IMR-90 (cell line): ENCODE measurements at regions not wholly inside any gene's neighbourhood (a gene's known extent, or its start where the extent isn't known, plus 50 kb on each side); places are given as distances from the start of the nearest gene placed in this dataset.

ENCODE experiments used
- ATAC-seq: fragments of 200-7000 bp; cut with Tn5 transposase; 2 replicates; pipeline ENCODE4 v1.9.1; 2020; ENCODE audit warnings: low read depth, mild to moderate bottlenecking, moderate library complexity
- BruUV-seq: library from RNA; stranded (reverse); fragments of 400-500 nt; replicated peaks from 2 replicates; lab custom pipeline; 2021; lab: Mats Ljungman, UMichigan
- CTCF ChIA-PET: fragments of 300-600 bp; formaldehyde crosslinking; extraction: SDS; loops from one replicate; lab custom pipeline; 2021; ENCODE audit warnings: antibody characterized with exemption; lab: Yijun Ruan, JAX
- POLR2A ChIA-PET: fragments of 300-600 bp; sonication (Branson Sonifier 250); formaldehyde crosslinking; loops from one replicate; lab custom pipeline; 2022; ENCODE audit warnings: antibody characterized with exemption; ENCODE audit not compliant: unreplicated experiment; lab: Charles Lee
- DNase-seq: peaks from one replicate; pipeline ENCODE4 v3.0.0; 2013
- H2AFZ ChIP-seq: replicated peaks from 2 replicates; pipeline ENCODE3; 2013; ENCODE audit warnings: low read length, mild to moderate bottlenecking; ENCODE audit not compliant: poor library complexity
- H2AK5ac ChIP-seq: 2 replicates; pipeline ENCODE4 v1.6.1; 2013; ENCODE audit warnings: low read depth, low read length, inconsistent platforms
- H2AK9ac ChIP-seq: replicated peaks from 2 replicates; pipeline ENCODE3; 2013; ENCODE audit warnings: mild to moderate bottlenecking, low read depth, low read length, moderate library complexity; ENCODE audit not compliant: poor library complexity
- H2BK120ac ChIP-seq: 2 replicates; pipeline ENCODE4 v1.6.1; 2013; ENCODE audit warnings: low read depth, low read length, inconsistent platforms
- H2BK15ac ChIP-seq: 3 replicates; pipeline ENCODE4 v1.6.1; 2013; ENCODE audit warnings: low read depth, low read length, inconsistent platforms
- H2BK20ac ChIP-seq: 2 replicates; pipeline ENCODE4 v1.6.1; 2013; ENCODE audit warnings: low read depth, mild to moderate bottlenecking, inconsistent platforms, low read length, moderate library complexity
- H2BK5ac ChIP-seq: 2 replicates; pipeline ENCODE4 v1.6.1; 2013; ENCODE audit warnings: mild to moderate bottlenecking, low read depth, low read length, inconsistent platforms; ENCODE audit not compliant: poor library complexity, severe bottlenecking
- H3K14ac ChIP-seq: replicated peaks from 2 replicates; pipeline ENCODE4 v1.6.1; 2013; ENCODE audit warnings: low read depth, low read length, inconsistent platforms
- H3K18ac ChIP-seq: 2 replicates; pipeline ENCODE4 v1.6.1; 2013; ENCODE audit warnings: low read depth, low read length, control low read depth
- H3K23ac ChIP-seq: 2 replicates; pipeline ENCODE4 v1.6.1; 2013; ENCODE audit warnings: low read depth, low read length, inconsistent platforms
- H3K27ac ChIP-seq: 2 replicates; pipeline ENCODE4 v1.5.1; 2013; ENCODE audit warnings: mild to moderate bottlenecking, control low read depth, low read length; ENCODE audit not compliant: insufficient read depth
- H3K27me3 ChIP-seq: 2 replicates; pipeline ENCODE4 v1.6.1; 2013; ENCODE audit warnings: low read length; ENCODE audit not compliant: control insufficient read depth, insufficient read depth
- H3K36me3 ChIP-seq: 2 replicates; pipeline ENCODE4 v1.6.1; 2013; ENCODE audit warnings: low read length, mixed read lengths; ENCODE audit not compliant: control insufficient read depth, insufficient read depth
- H3K4ac ChIP-seq: 2 replicates; pipeline ENCODE4 v1.6.1; 2013; ENCODE audit warnings: low read depth, low read length, inconsistent platforms
- H3K4me1 ChIP-seq: 2 replicates; pipeline ENCODE4 v1.6.1; 2013; ENCODE audit warnings: low read length, mixed read lengths; ENCODE audit not compliant: control insufficient read depth, insufficient read depth
- H3K4me2 ChIP-seq: 2 replicates; pipeline ENCODE4 v1.6.1; 2013; ENCODE audit warnings: low read depth, mild to moderate bottlenecking, control low read depth, low read length, moderate library complexity
- H3K4me3 ChIP-seq: 2 replicates; pipeline ENCODE4 v1.5.1; 2013; ENCODE audit warnings: low read depth, mild to moderate bottlenecking, control low read depth, low read length, moderate library complexity; ENCODE audit not compliant: insufficient read depth
- H3K56ac ChIP-seq: 2 replicates; pipeline ENCODE4 v1.6.1; 2013; ENCODE audit warnings: low read length, inconsistent platforms; ENCODE audit not compliant: insufficient read depth; ENCODE audit errors: extremely low read depth
- H3K79me1 ChIP-seq, 2 experiments: 2 replicates each; pipeline ENCODE4 v1.6.1; 2013; ENCODE audit warnings: low read length in 2 of 2, inconsistent platforms in 1 of 2, low read depth in 1 of 2
- H3K9ac ChIP-seq: 2 replicates; pipeline ENCODE4 v1.6.1; 2013; ENCODE audit warnings: low read depth, low read length, control low read depth
- H3K9me1 ChIP-seq: 2 replicates; pipeline ENCODE4 v1.6.1; 2013; ENCODE audit warnings: low read length, inconsistent platforms; ENCODE audit not compliant: insufficient read depth
- H3K9me3 ChIP-seq: 2 replicates; pipeline ENCODE4 v1.6.1; 2013; ENCODE audit warnings: low read length; ENCODE audit not compliant: control insufficient read depth, insufficient read depth
- H4K20me1 ChIP-seq: 2 replicates; pipeline ENCODE4 v1.6.1; 2013; ENCODE audit warnings: low read length, inconsistent platforms; ENCODE audit not compliant: insufficient read depth
- H4K5ac ChIP-seq: 2 replicates; pipeline ENCODE4 v1.6.1; 2013; ENCODE audit warnings: mild to moderate bottlenecking, low read depth, low read length, control low read depth
- H4K8ac ChIP-seq, 2 experiments: 2 replicates each; pipeline ENCODE4 v1.6.1; 2013; ENCODE audit warnings: low read depth in 2 of 2, low read length in 2 of 2, control low read depth in 1 of 2, inconsistent platforms in 1 of 2
- H4K91ac ChIP-seq: 2 replicates; pipeline ENCODE4 v1.6.1; 2013; ENCODE audit warnings: low read depth, low read length, inconsistent platforms; ENCODE audit not compliant: insufficient read depth
- BHLHE40 ChIP-seq: fragments of 150-350 bp; IDR thresholded peaks from 2 replicates; pipeline ENCODE4 v1.6.1; 2016; ENCODE audit warnings: mild to moderate bottlenecking, low read depth, low read length
- CEBPB ChIP-seq: IDR thresholded peaks from 2 replicates; pipeline ENCODE4 v1.6.1; 2012; ENCODE audit warnings: low read depth, low read length, improper control_type of control experiment
- CHD1 ChIP-seq: IDR thresholded peaks from 2 replicates; pipeline ENCODE4 v1.6.1; 2012; ENCODE audit warnings: low read depth, low read length, improper control_type of control experiment
- ELK1 ChIP-seq: fragments of 150-350 bp; IDR thresholded peaks from 2 replicates; pipeline ENCODE4 v1.6.1; 2016; ENCODE audit warnings: low read depth, mild to moderate bottlenecking, low read length, moderate library complexity, borderline replicate concordance
- FOS ChIP-seq: fragments of 150-350 bp; IDR thresholded peaks from 2 replicates; pipeline ENCODE4 v1.6.1; 2016; ENCODE audit warnings: low read depth, low read length
- MAFK ChIP-seq: IDR thresholded peaks from 2 replicates; pipeline ENCODE4 v1.6.1; 2012; ENCODE audit warnings: low read depth, low read length, improper control_type of control experiment
- MAZ ChIP-seq: IDR thresholded peaks from 2 replicates; pipeline ENCODE4 v1.6.1; 2012; ENCODE audit warnings: low read depth, mild to moderate bottlenecking, low read length, improper control_type of control experiment, moderate library complexity, borderline replicate concordance
- MXI1 ChIP-seq: IDR thresholded peaks from 2 replicates; pipeline ENCODE4 v1.6.1; 2012; ENCODE audit warnings: low read depth, mild to moderate bottlenecking, low read length, moderate library complexity, borderline replicate concordance
- NFE2L2 ChIP-seq: fragments of 150-350 bp; IDR thresholded peaks from 2 replicates; pipeline ENCODE4 v1.6.1; 2016; ENCODE audit warnings: low read depth, mild to moderate bottlenecking, low read length
- POLR2A ChIP-seq: IDR thresholded peaks from 2 replicates; pipeline ENCODE4 v1.6.1; 2012; ENCODE audit warnings: mild to moderate bottlenecking, low read depth, low read length
- RAD21 ChIP-seq: IDR thresholded peaks from 2 replicates; pipeline ENCODE4 v1.6.1; 2012; ENCODE audit warnings: low read length, improper control_type of control experiment
- RCOR1 ChIP-seq: IDR thresholded peaks from 2 replicates; pipeline ENCODE4 v1.6.1; 2012; ENCODE audit warnings: mild to moderate bottlenecking, low read length, improper control_type of control experiment; ENCODE audit not compliant: insufficient replicate concordance
- RFX5 ChIP-seq: IDR thresholded peaks from 2 replicates; pipeline ENCODE4 v1.8.0; 2012; ENCODE audit warnings: low read depth, mild to moderate bottlenecking, low read length, moderate library complexity
- SMC3 ChIP-seq: fragments of 150-350 bp; IDR thresholded peaks from 2 replicates; pipeline ENCODE4 v1.6.1; 2016; ENCODE audit warnings: low read depth, mild to moderate bottlenecking, antibody characterized with exemption, low read length, moderate library complexity
- WGBS, 2 experiments: methylation state at CpG; one replicate each; pipeline versions ENCODE4 v1.1.5 to v1.1.7; 2013; ENCODE audit warnings: missing lambda C conversion rate in 2 of 2; ENCODE audit not compliant: insufficient read length in 1 of 2; ENCODE audit errors: extremely low coverage in 2 of 2; 5-methylcytosine and 5-hydroxymethylcytosine counted together
- dilution Hi-C: fragments of 300-500 bp; cut with HindIII; formaldehyde crosslinking; loops from one replicate; pipeline ENCODE4 v1.14.3; 2018; ENCODE audit warnings: low sequenced_read_pairs; ENCODE audit not compliant: unreplicated experiment
- in situ Hi-C: fragments of 300-500 bp; cut with MboI; formaldehyde crosslinking; loops from 3 replicates; pipeline ENCODE4 v1.14.3; 2019; ENCODE audit warnings: low sequenced_read_pairs, inconsistent platforms, mixed read lengths
- intact Hi-C: fragments of 100-400 bp; cut with micrococcal nuclease; formaldehyde crosslinking; loops from 2 replicates; pipeline ENCODE4 v1.10.0; 2022
- TF ChIP-seq, protein P1 (sequence below): conservative IDR thresholded peaks from 2 replicates; pipeline ENCODE4 v1.5.1; 2012; ENCODE audit warnings: mild to moderate bottlenecking, low read depth, low read length, improper control_type of control experiment
- TF ChIP-seq, protein P2 (sequence below): fragments of 150-350 bp; IDR thresholded peaks from 2 replicates; pipeline ENCODE4 v1.6.1; 2017; ENCODE audit warnings: mild to moderate bottlenecking, antibody characterized with exemption, low read length, low read depth

GRCh38 chr2:242046206-242046826, 176.8 kb downstream of the RTP5 start:
- Histone ChIP-seq H2AK5ac (no peak overlapping the region), H3K79me1 (no peaks in the 10 kb centered on the region), H2BK120ac (no peak overlapping the region), H2BK15ac (no peak overlapping the region), H3K27ac (no peak overlapping the region), H3K4me2 (peak overlapping the region; percentile 79), H3K9me1 (no peaks in the 10 kb centered on the region), H3K4me3 (peak overlapping the region; percentile 27; the same call in 1 of the 2 replicates), H3K18ac (no peak overlapping the region), H3K27me3 (peaks cover 41% of the 10 kb centered on the region), H3K56ac (no peak overlapping the region; the same call in 1 of the 2 replicates), H3K23ac (no peak overlapping the region), H3K9ac (no peak overlapping the region), H4K8ac (no peak overlapping the region), H3K4me1 (no peaks in the 10 kb centered on the region), H3K9me3 (peaks cover 8% of the 10 kb centered on the region), H2BK5ac (no peak overlapping the region), H2BK20ac (no peak overlapping the region), H3K4ac (no peak overlapping the region), H2AFZ (no peak overlapping the region), H2AK9ac (no peak overlapping the region), H4K20me1 (no peaks in the 10 kb centered on the region), H4K5ac (no peak overlapping the region), H4K91ac (no peak overlapping the region), H3K36me3 (no peaks in the 10 kb centered on the region), H3K14ac (no peak overlapping the region)
- CTCF ChIA-PET, result no interaction called here
- intact Hi-C loops (no loop called here), in situ Hi-C loops (no loop called here), dilution Hi-C loops (no loop called here)
- TF ChIP-seq, protein P1, sequence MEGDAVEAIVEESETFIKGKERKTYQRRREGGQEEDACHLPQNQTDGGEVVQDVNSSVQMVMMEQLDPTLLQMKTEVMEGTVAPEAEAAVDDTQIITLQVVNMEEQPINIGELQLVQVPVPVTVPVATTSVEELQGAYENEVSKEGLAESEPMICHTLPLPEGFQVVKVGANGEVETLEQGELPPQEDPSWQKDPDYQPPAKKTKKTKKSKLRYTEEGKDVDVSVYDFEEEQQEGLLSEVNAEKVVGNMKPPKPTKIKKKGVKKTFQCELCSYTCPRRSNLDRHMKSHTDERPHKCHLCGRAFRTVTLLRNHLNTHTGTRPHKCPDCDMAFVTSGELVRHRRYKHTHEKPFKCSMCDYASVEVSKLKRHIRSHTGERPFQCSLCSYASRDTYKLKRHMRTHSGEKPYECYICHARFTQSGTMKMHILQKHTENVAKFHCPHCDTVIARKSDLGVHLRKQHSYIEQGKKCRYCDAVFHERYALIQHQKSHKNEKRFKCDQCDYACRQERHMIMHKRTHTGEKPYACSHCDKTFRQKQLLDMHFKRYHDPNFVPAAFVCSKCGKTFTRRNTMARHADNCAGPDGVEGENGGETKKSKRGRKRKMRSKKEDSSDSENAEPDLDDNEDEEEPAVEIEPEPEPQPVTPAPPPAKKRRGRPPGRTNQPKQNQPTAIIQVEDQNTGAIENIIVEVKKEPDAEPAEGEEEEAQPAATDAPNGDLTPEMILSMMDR, result no peak
- TF ChIP-seq, protein P2, sequence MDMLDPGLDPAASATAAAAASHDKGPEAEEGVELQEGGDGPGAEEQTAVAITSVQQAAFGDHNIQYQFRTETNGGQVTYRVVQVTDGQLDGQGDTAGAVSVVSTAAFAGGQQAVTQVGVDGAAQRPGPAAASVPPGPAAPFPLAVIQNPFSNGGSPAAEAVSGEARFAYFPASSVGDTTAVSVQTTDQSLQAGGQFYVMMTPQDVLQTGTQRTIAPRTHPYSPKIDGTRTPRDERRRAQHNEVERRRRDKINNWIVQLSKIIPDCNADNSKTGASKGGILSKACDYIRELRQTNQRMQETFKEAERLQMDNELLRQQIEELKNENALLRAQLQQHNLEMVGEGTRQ, result no peak
- TF ChIP-seq ELK1, result no peak
- no peak for TF ChIP-seq CHD1
- no peak for TF ChIP-seq RAD21
- TF ChIP-seq CEBPB, result no peak
- no peak for TF ChIP-seq FOS
- TF ChIP-seq NFE2L2, result no peak
- no peak for TF ChIP-seq POLR2A
- no peak for TF ChIP-seq MAZ
- no peak for TF ChIP-seq SMC3
- TF ChIP-seq MXI1, result no peak
- TF ChIP-seq RCOR1, result no peak
- no peak for TF ChIP-seq MAFK
- no peak for TF ChIP-seq BHLHE40
- no peak for TF ChIP-seq RFX5
- ATAC-seq (no peak), DNase-seq (no peak)
- BruUV-seq, result no TSS peak
- WGBS, 2 experiments, result no CpG with 5 or more reads among the region's 38 CpGs
- POLR2A ChIA-PET, result no interaction called here
